HCT116 (cell line): ENCODE measurements at regions not wholly inside any gene's neighbourhood (a gene's known extent, or its start where the extent isn't known, plus 50 kb on each side); places are given as distances from the start of the nearest gene placed in this dataset.

Source experiments
- CBX3 ChIP-seq: IDR thresholded peaks from 2 replicates; pipeline ENCODE4 v1.6.1; 2012; ENCODE audit warnings: low read depth
- ELF1 ChIP-seq: IDR thresholded peaks from 2 replicates; pipeline ENCODE4 v1.6.1; 2012; ENCODE audit warnings: low read depth, borderline replicate concordance
- RAD21 ChIP-seq: IDR thresholded peaks from 2 replicates; pipeline ENCODE4 v1.6.1; 2012; ENCODE audit warnings: low read depth, mild to moderate bottlenecking
- REST ChIP-seq: IDR thresholded peaks from 2 replicates; pipeline ENCODE4 v1.6.1; 2012; ENCODE audit warnings: low read depth
- ZFX ChIP-seq: fragments of 450-650 bp; IDR thresholded peaks from 2 replicates; pipeline ENCODE4 v1.6.1; 2017
- ZNF274 ChIP-seq: fragments of 200-500 bp; sonication (Bioruptor generic); IDR thresholded peaks from 2 replicates; pipeline ENCODE4 v1.6.1; 2014; ENCODE audit warnings: mild to moderate bottlenecking, low read depth, low read length, inconsistent platforms

- no peak for TF ChIP-seq REST
- TF ChIP-seq ELF1: no peak
- no peak for TF ChIP-seq ZNF274
- no peak for TF ChIP-seq ZFX
- TF ChIP-seq CBX3: no peak
- no peak for TF ChIP-seq RAD21
Measured at GRCh38 chr3:8822141-8822540, 52.7 kb upstream of the OXTR start (continued).
